ENCODE measurements at regions not wholly inside any gene's neighbourhood (a gene's known extent, or its start where the extent isn't known, plus 50 kb on each side); places are given as distances from the start of the nearest gene placed in this dataset.

GRCh38 chr1:198842686-198843085 lies 203.8 kb downstream of the PTPRC start:
- Histone ChIP-seq H3K27ac (no peak overlapping the region), H3K9me3 (no peaks in the 10 kb centered on the region), H3K4me3 (no peak overlapping the region), H3K9ac (ENCODE audit: low read depth in 2 of 2, low read length in 2 of 2) (no peak overlapping the region), H3K27me3 (no peaks in the 10 kb centered on the region), H3K4me1 (no peaks in the 10 kb centered on the region), H3K36me3 (no peaks in the 10 kb centered on the region)
- DNase-seq, result no peak
- no peak for TF ChIP-seq CTCF (IDR thresholded peaks at IDR 0.05)
- intact Hi-C loops (cut with DNase I), result no loop called here

GRCh38 chr1:198845271-198845670 lies 206.4 kb downstream of the PTPRC start:
- intact Hi-C loops (cut with DNase I), result no loop called here
- DNase-seq, result no peak
- H3K27ac ChIP-seq, result no peak overlapping the region

GRCh38 chr1:198845851-198846250 lies 207.0 kb downstream of the PTPRC start:
- intact Hi-C loops (cut with DNase I), result no loop called here
- Histone ChIP-seq H3K9ac (ENCODE audit: low read depth in 2 of 2, low read length in 2 of 2) (no peak overlapping the region), H3K27me3 (no peaks in the 10 kb centered on the region), H3K27ac (no peak overlapping the region), H3K4me1 (no peaks in the 10 kb centered on the region), H3K4me3 (no peak overlapping the region), H3K36me3 (no peaks in the 10 kb centered on the region), H3K9me3 (no peaks in the 10 kb centered on the region)
- no peak for DNase-seq
- TF ChIP-seq CTCF (IDR thresholded peaks at IDR 0.05), result no peak

More at GRCh38 chr1:198845271-198845670, 206.4 kb downstream of the PTPRC start:
- Histone ChIP-seq H3K4me3 (no peak overlapping the region), H3K9ac (ENCODE audit: low read depth in 2 of 2, low read length in 2 of 2) (no peak overlapping the region), H3K4me1 (no peaks in the 10 kb centered on the region), H3K36me3 (no peaks in the 10 kb centered on the region), H3K27me3 (no peaks in the 10 kb centered on the region), H3K9me3 (no peaks in the 10 kb centered on the region)
- no peak for TF ChIP-seq CTCF (IDR thresholded peaks at IDR 0.05)

- H3K4me3 ChIP-seq, result no peak overlapping the region
- H3K9me3 ChIP-seq, result no peaks in the 10 kb centered on the region
- no peaks in the 10 kb centered on the region for H3K36me3 ChIP-seq
- no peak for TF ChIP-seq CTCF (IDR thresholded peaks at IDR 0.05)
- H3K27me3 ChIP-seq, result no peaks in the 10 kb centered on the region
- intact Hi-C loops (cut with DNase I), result no loop called here
- no peak overlapping the region for H3K27ac ChIP-seq
- no peaks in the 10 kb centered on the region for H3K4me1 ChIP-seq
- no peak overlapping the region for H3K9ac ChIP-seq (ENCODE audit: low read depth in 2 of 2, low read length in 2 of 2)
- DNase-seq, result no peak
Measured at GRCh38 chr1:198846556-198846955, 207.7 kb downstream of the PTPRC start.

GRCh38 chr1:198848206-198848605 lies 209.4 kb downstream of the PTPRC start:
- intact Hi-C loops (cut with DNase I), result no loop called here

More at GRCh38 chr1:198848206-198848605, 209.4 kb downstream of the PTPRC start:
- Histone ChIP-seq H3K9ac (ENCODE audit: low read depth in 2 of 2, low read length in 2 of 2) (no peak overlapping the region), H3K4me1 (no peaks in the 10 kb centered on the region), H3K36me3 (no peaks in the 10 kb centered on the region), H3K27ac (no peak overlapping the region), H3K4me3 (no peak overlapping the region), H3K27me3 (no peaks in the 10 kb centered on the region), H3K9me3 (no peaks in the 10 kb centered on the region)
- DNase-seq, result no peak
- TF ChIP-seq CTCF (IDR thresholded peaks at IDR 0.05), result no peak

Data from colonic mucosa (tissue), 4 donors.